NB4 (cell line): ENCODE measurements at regions not wholly inside any gene's neighbourhood (a gene's known extent, or its start where the extent isn't known, plus 50 kb on each side); places are given as distances from the start of the nearest gene placed in this dataset.

Experiments used
- DNase-seq: peaks from one replicate; pipeline ENCODE4 v3.0.0; 2010; ENCODE audit warnings: low read depth
- H3K4me3 ChIP-seq: one replicate; pipeline ENCODE4 v1.5.1; 2011; ENCODE audit warnings: mild to moderate bottlenecking, low read depth, low read length, moderate library complexity
- CTCF ChIP-seq: IDR thresholded peaks from one replicate; pipeline ENCODE4 v1.5.1; 2012; ENCODE audit warnings: low read depth, low read length
- MAX ChIP-seq: IDR thresholded peaks from 2 replicates; pipeline ENCODE4 v1.6.1; 2011; ENCODE audit warnings: low read depth, low read length
- MYC ChIP-seq: IDR thresholded peaks from 2 replicates; pipeline ENCODE4 v1.6.1; 2011; ENCODE audit warnings: low read depth, low read length
- POLR2A ChIP-seq: IDR thresholded peaks from 2 replicates; pipeline ENCODE4 v1.6.1; 2011; ENCODE audit warnings: mild to moderate bottlenecking; ENCODE audit not compliant: insufficient read length; ENCODE audit errors: extremely low read depth

DNA sequence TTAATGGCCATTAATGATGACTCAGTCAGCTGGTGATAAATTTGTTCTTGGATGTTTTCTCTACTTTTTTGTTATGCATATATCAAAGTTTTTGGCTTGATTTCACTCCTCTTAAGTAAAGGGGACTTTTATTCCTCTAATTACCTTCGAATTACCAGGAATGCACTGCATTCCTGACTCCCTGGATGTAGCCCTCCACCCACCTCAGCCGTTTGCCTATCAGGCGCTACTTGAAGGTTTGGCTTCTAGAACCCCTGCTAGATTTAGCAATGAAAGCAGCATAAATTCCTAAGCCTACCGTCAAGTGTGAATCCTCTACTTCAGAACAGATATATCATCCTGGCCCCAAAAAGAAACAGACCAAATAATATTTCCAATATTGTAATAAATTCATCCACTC, 387.8 kb upstream of the ADGRL2 start:
- no peak for TF ChIP-seq MYC
- TF ChIP-seq CTCF: no peak
- no peak for TF ChIP-seq POLR2A
- TF ChIP-seq MAX: no peak
- H3K4me3 ChIP-seq: no peak overlapping the region
- DNase-seq: no peak

GRCh38 chr1:81410941-81411340, 389.8 kb upstream of the ADGRL2 start:
- DNase-seq: no peak
- H3K4me3 ChIP-seq: no peak overlapping the region
- TF ChIP-seq CTCF: no peak
- no peak for TF ChIP-seq MAX
- TF ChIP-seq POLR2A: no peak
- no peak for TF ChIP-seq MYC

DNA sequence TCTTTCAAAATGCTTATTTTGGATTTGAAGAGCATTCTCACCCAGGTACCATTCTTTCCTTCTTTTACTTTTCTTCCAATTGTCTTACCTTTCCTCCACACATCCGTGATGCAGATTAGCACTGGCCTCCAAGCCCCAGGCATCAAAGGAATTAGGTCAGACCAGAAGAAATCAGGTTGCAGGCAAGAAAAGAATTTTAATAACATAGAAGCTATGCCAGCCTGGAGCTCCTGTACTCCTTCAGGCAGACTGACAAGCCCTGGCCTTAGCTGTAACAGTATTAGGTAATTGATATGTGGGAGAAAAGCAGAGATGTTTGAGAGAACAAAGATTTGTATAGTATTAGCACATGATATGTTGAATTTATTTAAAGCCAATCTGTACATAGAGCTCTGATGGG, 390.4 kb upstream of the ADGRL2 start:
- H3K4me3 ChIP-seq: no peak overlapping the region
- DNase-seq: no peak
- TF ChIP-seq MYC: no peak
- no peak for TF ChIP-seq CTCF
- no peak for TF ChIP-seq MAX
- TF ChIP-seq POLR2A: no peak

- no peak overlapping the region for H3K4me3 ChIP-seq
- TF ChIP-seq MAX: no peak
- TF ChIP-seq CTCF: no peak
- no peak for TF ChIP-seq MYC
- TF ChIP-seq POLR2A: no peak
- no peak for DNase-seq
Observed at GRCh38 chr1:81409780-81410274, 390.9 kb upstream of the ADGRL2 start.

DNA sequence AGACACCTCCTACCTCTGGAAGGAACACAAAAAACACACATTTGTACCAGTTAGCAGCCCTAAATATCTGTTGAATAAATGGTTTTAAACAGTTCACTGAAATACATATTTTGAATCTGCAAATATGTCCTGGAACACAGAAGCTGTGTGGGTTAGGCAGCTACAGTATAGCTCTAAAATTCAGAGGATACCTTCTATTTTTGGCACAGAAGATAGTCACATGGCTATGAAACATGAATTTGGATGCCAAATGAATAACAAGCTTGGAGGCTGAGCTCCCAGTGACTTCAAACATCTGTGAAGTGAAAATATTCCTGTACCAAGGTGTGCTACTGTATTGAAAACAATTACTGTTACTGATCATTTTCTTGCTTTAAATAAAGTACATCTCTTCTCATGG, 391.5 kb upstream of the ADGRL2 start:
- H3K4me3 ChIP-seq: no peak overlapping the region
- TF ChIP-seq MYC: no peak
- no peak for TF ChIP-seq MAX
- TF ChIP-seq POLR2A: no peak
- no peak for TF ChIP-seq CTCF
- no peak for DNase-seq

GRCh38 chr1:81408419-81408818, 392.3 kb upstream of the ADGRL2 start:
- no peak overlapping the region for H3K4me3 ChIP-seq
- TF ChIP-seq POLR2A (no peak), MYC (no peak), CTCF (no peak), MAX (no peak)
- no peak for DNase-seq
